GM12872 (cell line): ENCODE measurements at regions not wholly inside any gene's neighbourhood (a gene's known extent, or its start where the extent isn't known, plus 50 kb on each side); places are given as distances from the start of the nearest gene placed in this dataset.

ENCODE experiments used
- CTCF ChIP-seq: IDR thresholded peaks from 3 replicates; pipeline ENCODE4 v1.5.1; 2011; ENCODE audit warnings: low read depth, mild to moderate bottlenecking, low read length, moderate library complexity; ENCODE audit not compliant: insufficient read depth

GRCh38 chr5:143466632-143467031 lies 63.1 kb upstream of the NR3C1 start:
- no peak for TF ChIP-seq CTCF

GRCh38 chr5:143464723-143465490 lies 61.4 kb upstream of the NR3C1 start:
- no peak for TF ChIP-seq CTCF

- TF ChIP-seq CTCF = no peak
These were observed 58.9 kb upstream of the NR3C1 start for GRCh38 chr5:143462431-143462830.

- no peak for TF ChIP-seq CTCF
These were observed 55.9 kb upstream of the NR3C1 start for GRCh38 chr5:143459433-143459832.

GRCh38 chr5:143456952-143457547 lies 53.6 kb upstream of the NR3C1 start:
- TF ChIP-seq CTCF = no peak

GRCh38 chr5:143454936-143455516 lies 51.5 kb upstream of the NR3C1 start:
- no peak for TF ChIP-seq CTCF

- no peak for TF ChIP-seq CTCF
These were observed 50.2 kb upstream of the NR3C1 start for GRCh38 chr5:143453720-143454119.
